SK-N-MC (cell line): ENCODE measurements at regions not wholly inside any gene's neighbourhood (a gene's known extent, or its start where the extent isn't known, plus 50 kb on each side); places are given as distances from the start of the nearest gene placed in this dataset.

Experiments used
- EZH2 ChIP-seq: fragments of 200-600 bp; sonication (generic); IDR thresholded peaks from one replicate; pipeline ENCODE4 v1.6.1; 2017; ENCODE audit warnings: antibody characterized with exemption
- FOXP2 ChIP-seq: optimal IDR thresholded peaks from 2 replicates; pipeline ENCODE3; 2011; ENCODE audit warnings: mild to moderate bottlenecking, moderate library complexity; ENCODE audit not compliant: insufficient read depth; ENCODE audit errors: extremely low read length, control extremely low read depth
- POLR2AphosphoS5 ChIP-seq: IDR thresholded peaks from 2 replicates; pipeline ENCODE4 v1.6.1; 2012; ENCODE audit warnings: mild to moderate bottlenecking, low read depth, low read length, borderline replicate concordance

DNA sequence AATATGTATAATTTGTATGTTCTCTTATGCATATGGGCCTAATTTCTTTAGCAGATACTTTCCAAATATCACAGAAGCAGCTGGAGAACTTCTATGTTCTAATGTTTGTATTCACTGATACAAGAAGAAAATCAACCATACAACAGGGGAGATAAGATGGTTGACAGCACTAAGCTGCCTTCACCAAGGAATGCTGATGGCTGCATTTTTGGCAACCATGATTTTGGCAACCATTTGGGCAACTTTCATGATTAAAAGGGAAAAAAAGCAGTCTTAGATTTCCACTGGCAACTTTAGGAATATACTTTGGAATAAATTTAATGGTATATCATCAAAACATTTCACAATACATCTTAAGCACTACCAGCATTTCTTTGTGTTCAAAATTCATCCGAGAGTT lies 740.3 kb upstream of the CDH6 start:
- no peak for TF ChIP-seq POLR2AphosphoS5
- no peak for TF ChIP-seq EZH2
- TF ChIP-seq FOXP2: no peak
